Stimulated activated naive CD8-positive, alpha-beta T cell treated with anti-CD3 and anti-CD28 coated beads, Interleukin-15, amount 100 ng/mL, for 72 hours (primary cell): ENCODE measurements at regions not wholly inside any gene's neighbourhood (a gene's known extent, or its start where the extent isn't known, plus 50 kb on each side); places are given as distances from the start of the nearest gene placed in this dataset.
"Not testable (repeated sequence)": the region's sequence is repeated elsewhere in the genome, so short reads cannot be mapped to it uniquely, and the experiment has no call there.

Experiments used
- ATAC-seq: fragments of 150-1000 bp; cut with Tn5 transposase; 2 replicates; pipeline ENCODE4 v1.10.0; 2021; ENCODE audit warnings: mild to moderate bottlenecking, moderate library complexity
- DNase-seq, 2 donors: peaks; one replicate each; pipeline ENCODE4 v3.0.0; 2021 to 2022
- H3K27ac Mint-ChIP-seq, 2 donors: one replicate each; pipeline ENCODE4 v1.8.0; 2022; ENCODE audit warnings: mild to moderate bottlenecking in 2 of 2, mixed read lengths in 2 of 2, moderate library complexity in 2 of 2
- H3K27me3 Mint-ChIP-seq: one replicate; pipeline ENCODE4 v1.8.0; 2022; ENCODE audit warnings: mixed read lengths
- H3K4me1 Mint-ChIP-seq: one replicate; pipeline ENCODE4 v1.8.0; 2022; ENCODE audit warnings: mild to moderate bottlenecking, mixed read lengths
- H3K4me3 Mint-ChIP-seq, 2 donors: one replicate each; pipeline ENCODE4 v1.8.0; 2022; ENCODE audit warnings: mild to moderate bottlenecking in 2 of 2, mixed read lengths in 2 of 2, moderate library complexity in 1 of 2
- H3K9me3 Mint-ChIP-seq, 2 donors: one replicate each; pipeline ENCODE4 v1.8.0; 2022; ENCODE audit warnings: mixed read lengths in 2 of 2

DNA sequence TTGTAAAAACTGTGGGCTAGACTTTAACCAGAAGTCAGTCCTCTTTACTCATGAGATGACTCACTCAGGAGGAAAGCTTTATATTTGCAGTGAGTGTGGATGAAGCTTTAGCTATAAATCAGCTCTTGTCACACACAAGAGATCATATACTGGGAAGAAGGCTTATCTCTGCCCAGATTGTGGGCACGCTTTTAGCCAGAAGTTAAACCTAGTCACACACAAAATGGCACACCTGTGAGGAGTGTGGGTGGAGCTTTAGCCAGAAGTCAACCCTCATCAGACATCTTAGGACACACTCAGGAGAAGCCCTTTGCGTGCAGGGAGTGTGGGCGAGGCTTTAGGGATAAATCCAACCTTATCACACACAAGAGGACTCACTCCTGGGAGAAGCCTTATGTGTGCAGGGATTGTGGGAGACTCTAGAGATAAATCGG, 706.9 kb upstream of the LUZP2 start:
- peaks cover 11 to 15% of the 10 kb centered on the region in 2 donors for H3K9me3 Mint-ChIP-seq
- H3K4me1 Mint-ChIP-seq, result no peaks in the 10 kb centered on the region
- ATAC-seq (no peak), DNase-seq (no peak)
- no peak overlapping the region for H3K27ac Mint-ChIP-seq
- no peak overlapping the region for H3K4me3 Mint-ChIP-seq
- H3K27me3 Mint-ChIP-seq, result no peaks in the 10 kb centered on the region

DNA sequence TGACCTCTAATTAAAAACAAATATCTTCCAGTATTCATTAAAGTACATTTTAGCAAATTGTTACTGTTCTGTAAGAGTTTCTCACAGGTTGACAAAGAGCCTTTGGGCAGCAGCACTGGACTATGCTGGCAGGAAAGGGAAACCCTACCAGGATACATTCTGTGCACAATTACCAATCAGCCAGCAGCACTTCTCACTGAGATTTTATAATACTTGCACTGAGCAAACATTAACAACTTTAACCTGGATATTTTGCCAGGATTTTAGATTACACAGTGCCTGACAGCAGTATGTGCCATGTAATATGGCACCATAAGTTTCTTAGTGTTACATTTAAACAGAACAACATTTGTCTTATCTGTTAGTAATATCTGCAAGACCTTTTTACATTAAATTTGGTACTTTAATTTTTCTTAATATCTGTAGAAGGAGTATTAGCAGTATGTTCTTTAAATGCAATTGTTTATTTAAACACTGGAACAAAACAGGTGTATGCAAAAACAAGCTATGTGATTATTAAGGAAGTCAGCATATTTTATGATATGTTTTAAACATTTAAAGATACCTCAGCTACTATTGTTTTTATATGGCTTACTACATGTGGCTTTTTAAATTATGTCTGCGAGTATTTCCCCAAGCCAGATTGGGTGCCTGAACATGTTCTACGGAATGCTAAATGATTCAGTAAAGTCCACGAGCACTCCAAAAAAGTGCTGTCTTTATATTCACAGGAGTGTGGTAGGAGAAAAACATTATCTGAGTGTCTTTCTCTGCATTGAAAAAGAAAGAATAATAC, 699.0 kb upstream of the LUZP2 start:
- Mint-ChIP-seq H3K27ac (no peak overlapping the region), H3K27me3 (no peaks in the 10 kb centered on the region), H3K9me3 (no peaks in the 10 kb centered on the region), H3K4me1 (no peaks in the 10 kb centered on the region), H3K4me3 (no peak overlapping the region)
- ATAC-seq (no peak), DNase-seq (no peak)

DNA sequence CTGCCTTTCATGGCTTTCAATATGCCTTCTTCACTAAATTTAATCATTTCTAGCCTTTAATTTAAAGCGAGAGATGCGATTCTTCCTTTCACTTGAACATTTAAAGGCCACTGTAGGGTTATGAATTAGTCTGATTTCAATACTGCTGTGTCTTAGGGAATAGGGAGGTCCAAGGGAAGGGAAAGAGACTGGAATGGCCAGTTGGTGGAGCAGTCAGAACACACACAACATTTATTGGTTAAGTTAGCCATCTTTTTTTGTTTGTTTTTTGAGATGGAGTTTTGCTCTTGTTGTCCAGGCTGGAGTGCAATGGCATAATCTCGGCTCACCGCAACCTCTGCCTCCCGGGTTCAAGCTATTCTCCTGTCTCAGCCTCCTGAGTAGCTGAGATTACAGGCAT, 662.5 kb upstream of the LUZP2 start:
- H3K27me3 Mint-ChIP-seq, H3K4me1 Mint-ChIP-seq, ATAC-seq, DNase-seq, H3K4me3 Mint-ChIP-seq, H3K27ac Mint-ChIP-seq: not testable (repeated sequence)
- peaks cover 6 to 14% of the 10 kb centered on the region in 2 donors for H3K9me3 Mint-ChIP-seq

DNA sequence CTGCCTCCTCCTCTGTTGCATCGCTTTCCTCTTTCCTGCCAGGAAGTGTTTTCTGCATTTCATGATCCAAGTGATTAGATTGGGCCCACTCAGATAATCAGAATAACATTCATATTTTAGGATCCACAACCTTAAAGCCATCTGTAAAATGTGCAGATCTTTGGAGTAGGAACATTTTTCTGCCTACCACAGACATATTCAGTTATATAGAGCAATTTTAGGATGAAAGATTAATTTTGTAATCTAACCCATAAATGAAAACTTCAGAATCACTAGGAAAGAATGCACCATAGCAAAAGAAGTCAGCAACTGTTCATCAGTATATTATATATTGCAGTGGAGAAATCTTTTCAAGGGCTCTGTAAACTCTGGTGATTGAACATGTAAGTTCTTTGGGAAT, 659.9 kb upstream of the LUZP2 start:
- Mint-ChIP-seq H3K4me1 (no peaks in the 10 kb centered on the region), H3K27me3 (no peaks in the 10 kb centered on the region), H3K27ac (no peak overlapping the region), H3K4me3 (no peak overlapping the region), H3K9me3 (peaks cover 6 to 14% of the 10 kb centered on the region in 2 donors)
- DNase-seq, result no peak
- no peak for ATAC-seq

DNA sequence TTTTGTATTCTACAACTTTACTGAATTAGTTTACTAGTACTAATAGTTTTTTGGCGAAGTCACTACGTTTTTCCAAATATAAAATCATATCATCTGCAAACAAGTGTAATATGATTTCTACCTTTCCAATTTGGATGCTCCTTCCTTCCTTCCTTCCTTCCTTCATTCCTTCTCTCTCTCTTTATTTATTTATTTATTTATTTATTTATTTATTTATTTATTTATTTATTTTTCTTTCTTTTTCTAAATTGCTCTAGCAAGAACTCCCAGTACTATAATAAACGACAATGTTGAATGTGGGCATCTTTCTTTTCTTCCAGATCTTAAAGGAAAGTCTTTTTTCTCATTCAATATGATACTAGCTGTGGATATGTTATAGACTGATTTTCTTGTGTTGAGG, 656.0 kb upstream of the LUZP2 start:
- DNase-seq, result no peak
- ATAC-seq, result no peak
- H3K4me1 Mint-ChIP-seq, result no peaks in the 10 kb centered on the region

DNA sequence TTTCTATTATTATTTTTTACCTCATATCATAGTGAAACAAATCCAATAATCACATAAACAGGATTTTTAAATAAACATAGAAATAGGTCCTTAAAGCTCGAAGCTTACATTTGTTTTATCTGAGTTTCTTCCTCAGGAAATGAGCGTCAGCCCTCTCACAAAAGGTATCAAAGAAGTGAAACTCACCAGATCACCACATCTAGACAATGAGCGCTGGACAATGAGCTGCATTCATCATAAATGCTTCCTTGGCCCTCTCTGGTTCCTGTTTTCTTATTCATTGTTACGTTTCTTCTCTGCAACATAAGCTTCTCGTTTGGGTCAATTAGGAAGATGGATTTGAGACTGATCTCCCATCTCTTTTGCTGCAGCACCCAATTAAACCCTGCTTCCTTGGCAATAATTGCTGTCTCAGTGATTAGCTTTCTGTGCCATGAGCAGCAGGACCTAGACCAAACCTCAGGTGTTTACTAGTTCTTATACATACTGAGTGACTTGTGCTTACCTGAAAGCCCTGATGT, 649.9 kb upstream of the LUZP2 start:
- H3K27me3 Mint-ChIP-seq, result no peaks in the 10 kb centered on the region
- H3K9me3 Mint-ChIP-seq, result peaks cover 0 to 7% of the 10 kb centered on the region in 2 donors
- H3K4me1 Mint-ChIP-seq, result no peaks in the 10 kb centered on the region
- DNase-seq (no peak), ATAC-seq (no peak)
- H3K4me3 Mint-ChIP-seq, result no peak overlapping the region
- no peak overlapping the region for H3K27ac Mint-ChIP-seq

More for the DNA sequence above, 656.0 kb upstream of the LUZP2 start:
- Mint-ChIP-seq H3K27me3 (no peaks in the 10 kb centered on the region), H3K4me3 (no peak overlapping the region), H3K9me3 (peaks cover 4 to 7% of the 10 kb centered on the region in 2 donors), H3K27ac (no peak overlapping the region)

DNA sequence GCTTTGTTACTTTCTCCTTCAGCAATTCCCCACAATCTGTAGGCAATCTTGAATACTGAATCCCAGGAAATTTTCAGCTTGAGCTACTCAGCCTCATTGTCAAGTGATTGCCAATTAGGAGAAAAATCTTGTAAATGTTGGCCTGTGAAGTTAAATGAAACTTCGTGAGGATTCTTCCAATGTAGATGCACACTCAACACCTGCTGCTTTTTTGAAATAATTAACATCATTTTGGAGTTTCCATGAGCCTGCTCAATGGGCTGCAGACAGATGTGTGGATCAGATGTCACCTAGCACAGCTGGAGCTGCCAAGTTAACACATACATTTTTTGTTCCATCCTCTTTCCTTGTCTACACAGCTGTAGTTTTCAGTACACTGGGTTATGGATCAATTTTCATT, 645.6 kb upstream of the LUZP2 start:
- no peak overlapping the region for H3K27ac Mint-ChIP-seq
- DNase-seq (no peak), ATAC-seq (no peak)
- H3K4me1 Mint-ChIP-seq, result no peaks in the 10 kb centered on the region
- H3K4me3 Mint-ChIP-seq, result no peak overlapping the region
- no peaks in the 10 kb centered on the region for H3K27me3 Mint-ChIP-seq
- no peaks in the 10 kb centered on the region for H3K9me3 Mint-ChIP-seq

DNA sequence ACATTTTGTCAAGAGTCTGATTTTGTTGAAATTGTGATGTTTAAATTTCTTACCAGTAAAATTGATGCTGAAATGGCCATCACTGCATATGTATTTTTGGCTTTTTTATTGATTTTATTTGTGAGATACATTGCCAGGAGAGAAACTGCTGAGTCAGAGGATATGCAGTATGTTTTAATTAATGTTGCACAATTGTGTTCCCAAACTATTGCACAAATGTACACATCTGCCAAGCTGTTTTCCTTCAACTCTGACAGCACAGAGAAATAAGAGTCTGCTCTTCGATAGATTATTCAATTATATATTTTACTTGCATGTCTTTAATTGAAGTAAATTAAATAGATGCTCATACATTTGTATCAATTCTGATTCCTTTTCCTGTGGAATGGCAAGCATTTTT, 640.2 kb upstream of the LUZP2 start:
- Mint-ChIP-seq H3K27me3 (no peaks in the 10 kb centered on the region), H3K9me3 (no peaks in the 10 kb centered on the region), H3K4me1 (no peaks in the 10 kb centered on the region), H3K4me3 (no peak overlapping the region), H3K27ac (no peak overlapping the region)
- no peak for ATAC-seq
- no peak for DNase-seq

DNA sequence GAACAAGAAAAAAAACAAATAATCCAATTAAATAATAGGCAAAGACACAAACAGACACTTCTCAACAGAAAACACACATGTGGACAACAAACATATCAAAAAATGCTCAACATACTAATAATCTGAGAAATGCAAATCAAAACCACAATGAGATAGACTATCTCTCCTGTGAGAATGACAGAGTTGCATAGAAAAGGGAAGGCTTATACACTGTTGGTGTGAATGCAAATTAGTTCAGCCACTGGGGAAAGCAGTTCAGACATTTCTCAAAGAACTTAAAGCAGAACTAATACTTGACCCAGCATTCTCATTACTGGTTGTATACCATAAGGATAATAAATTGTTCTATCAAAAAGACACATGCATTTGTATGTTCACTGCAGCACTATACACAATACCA, 637.8 kb upstream of the LUZP2 start:
- Mint-ChIP-seq H3K27me3 (no peaks in the 10 kb centered on the region), H3K27ac (no peak overlapping the region), H3K9me3 (peaks cover 0 to 5% of the 10 kb centered on the region in 2 donors), H3K4me1 (no peaks in the 10 kb centered on the region), H3K4me3 (no peak overlapping the region)
- no peak for DNase-seq
- ATAC-seq, result no peak

DNA sequence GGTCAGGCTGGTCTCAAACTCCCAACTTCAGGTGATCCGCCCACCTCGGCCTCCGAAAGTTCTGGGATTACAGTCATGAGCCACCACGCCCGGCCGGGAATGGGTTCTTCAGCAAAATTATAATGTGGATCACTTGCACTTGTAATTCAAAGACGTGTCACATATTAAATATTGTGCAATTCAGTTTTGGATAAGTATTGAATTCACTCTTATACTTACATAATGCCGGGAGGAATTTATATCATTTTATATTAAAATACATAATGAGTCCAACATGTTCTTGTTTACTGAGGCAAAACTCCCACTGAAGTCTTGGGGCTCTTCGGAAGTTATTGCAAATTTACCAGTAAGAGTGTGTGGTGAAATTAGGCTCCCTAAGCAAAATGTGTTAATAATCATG, 635.2 kb upstream of the LUZP2 start:
- peaks cover 0 to 5% of the 10 kb centered on the region in 2 donors for H3K9me3 Mint-ChIP-seq
- H3K27ac Mint-ChIP-seq, result no peak overlapping the region
- H3K27me3 Mint-ChIP-seq, result no peaks in the 10 kb centered on the region
- H3K4me3 Mint-ChIP-seq, result no peak overlapping the region
- DNase-seq (no peak), ATAC-seq (no peak)
- no peaks in the 10 kb centered on the region for H3K4me1 Mint-ChIP-seq

DNA sequence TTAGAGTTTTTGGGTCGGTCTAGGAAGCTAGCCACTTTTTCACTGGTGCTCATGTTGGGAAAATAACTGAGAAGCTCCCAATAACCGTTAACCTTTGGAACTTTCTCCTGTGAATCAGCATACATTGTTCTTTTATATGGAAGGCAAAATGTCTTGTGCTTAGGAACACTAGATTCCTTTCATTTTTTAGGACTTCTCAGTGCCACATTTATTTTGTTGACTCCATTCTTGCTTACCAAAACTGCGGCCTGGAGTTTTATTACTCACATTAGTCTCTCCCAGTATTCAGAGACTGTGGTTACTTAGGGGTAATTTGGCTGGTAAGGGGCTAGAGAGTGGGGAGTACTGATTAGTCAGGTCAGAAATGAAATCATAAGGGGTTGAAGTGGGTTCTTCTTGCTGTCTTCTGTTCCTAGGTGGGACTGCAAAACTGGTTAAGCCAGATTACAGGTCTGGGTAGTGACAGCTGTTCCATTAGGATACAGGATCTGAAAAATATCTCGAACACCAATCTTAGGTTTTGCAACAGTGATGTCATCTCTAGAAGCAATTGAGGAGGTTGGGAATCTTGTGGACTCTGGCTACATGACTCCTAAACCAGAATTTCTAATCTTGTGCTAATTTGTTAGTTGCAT, 631.4 kb upstream of the LUZP2 start:
- Mint-ChIP-seq H3K4me1 (no peaks in the 10 kb centered on the region), H3K27ac (no peak overlapping the region), H3K27me3 (no peaks in the 10 kb centered on the region), H3K4me3 (no peak overlapping the region), H3K9me3 (peaks cover 5 to 8% of the 10 kb centered on the region in 2 donors)
- ATAC-seq, result no peak
- no peak for DNase-seq

DNA sequence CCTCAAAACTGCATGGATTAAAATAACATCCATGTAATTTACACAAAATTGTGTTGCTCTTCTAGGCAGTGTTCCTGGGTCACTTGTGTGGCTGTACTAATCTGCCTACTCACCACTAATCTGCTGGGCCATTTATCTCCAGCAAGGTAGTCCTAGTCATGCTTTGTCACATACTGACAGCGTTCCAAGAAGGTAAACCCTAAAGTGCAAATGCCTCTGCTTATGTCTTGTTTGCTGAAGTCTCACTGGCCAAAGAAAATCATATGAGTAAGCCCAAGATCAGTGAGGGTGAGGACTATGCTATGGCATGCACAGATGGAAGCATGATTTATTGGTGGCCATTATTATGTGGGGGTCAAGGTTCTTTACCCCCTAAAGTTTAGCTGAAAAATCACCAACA, 630.2 kb upstream of the LUZP2 start:
- Mint-ChIP-seq H3K4me1 (no peaks in the 10 kb centered on the region), H3K27ac (no peak overlapping the region), H3K27me3 (no peaks in the 10 kb centered on the region), H3K4me3 (no peak overlapping the region), H3K9me3 (peaks cover 13 to 20% of the 10 kb centered on the region in 2 donors)
- DNase-seq, result no peak
- no peak for ATAC-seq

DNA sequence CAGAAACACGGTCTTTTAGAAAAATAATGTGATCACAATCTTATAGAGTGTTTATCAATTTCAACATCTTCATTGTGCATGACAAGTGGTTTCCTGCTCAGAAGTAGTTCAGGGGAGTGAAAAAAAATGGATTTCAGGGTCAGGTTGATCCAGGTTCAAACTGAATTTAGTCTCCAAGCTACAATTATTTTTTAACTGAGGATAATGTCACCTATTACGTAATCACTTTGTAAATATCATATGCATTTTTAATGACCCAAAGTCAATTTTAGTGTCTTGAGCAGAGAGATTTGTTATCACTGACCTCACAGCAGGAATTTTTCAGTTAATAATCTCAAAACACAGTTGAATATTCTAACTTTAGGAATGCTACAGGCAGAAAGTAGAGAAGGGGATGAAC, 627.2 kb upstream of the LUZP2 start:
- no peak overlapping the region for H3K27ac Mint-ChIP-seq
- no peaks in the 10 kb centered on the region for H3K4me1 Mint-ChIP-seq
- no peak for ATAC-seq
- no peaks in the 10 kb centered on the region for H3K27me3 Mint-ChIP-seq
- DNase-seq, result no peak
- H3K4me3 Mint-ChIP-seq, result no peak overlapping the region
- H3K9me3 Mint-ChIP-seq, result peaks cover 13 to 17% of the 10 kb centered on the region in 2 donors

DNA sequence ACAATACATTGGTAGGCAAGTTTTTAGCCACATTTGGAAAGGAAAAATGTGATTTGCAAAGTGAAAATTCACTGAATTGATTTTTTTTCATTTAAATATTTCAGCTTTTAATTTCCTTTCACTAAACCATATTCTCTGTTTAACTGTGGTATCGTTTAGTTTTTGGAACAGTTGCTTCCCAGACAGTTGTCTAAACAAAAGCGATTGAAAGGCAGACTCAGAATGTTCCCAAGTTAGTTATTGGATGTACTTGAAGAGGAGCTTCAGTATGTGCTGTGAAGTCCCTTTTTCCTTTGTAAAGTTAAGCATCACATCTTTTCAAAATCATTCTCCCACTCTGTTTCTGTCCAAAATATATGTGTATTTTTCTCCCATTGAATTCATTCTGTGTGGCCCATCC, 623.4 kb upstream of the LUZP2 start:
- Mint-ChIP-seq H3K27me3 (no peaks in the 10 kb centered on the region), H3K27ac (no peak overlapping the region), H3K4me1 (no peaks in the 10 kb centered on the region), H3K4me3 (no peak overlapping the region), H3K9me3 (peaks cover 13 to 25% of the 10 kb centered on the region in 2 donors)
- ATAC-seq (no peak), DNase-seq (no peak)

DNA sequence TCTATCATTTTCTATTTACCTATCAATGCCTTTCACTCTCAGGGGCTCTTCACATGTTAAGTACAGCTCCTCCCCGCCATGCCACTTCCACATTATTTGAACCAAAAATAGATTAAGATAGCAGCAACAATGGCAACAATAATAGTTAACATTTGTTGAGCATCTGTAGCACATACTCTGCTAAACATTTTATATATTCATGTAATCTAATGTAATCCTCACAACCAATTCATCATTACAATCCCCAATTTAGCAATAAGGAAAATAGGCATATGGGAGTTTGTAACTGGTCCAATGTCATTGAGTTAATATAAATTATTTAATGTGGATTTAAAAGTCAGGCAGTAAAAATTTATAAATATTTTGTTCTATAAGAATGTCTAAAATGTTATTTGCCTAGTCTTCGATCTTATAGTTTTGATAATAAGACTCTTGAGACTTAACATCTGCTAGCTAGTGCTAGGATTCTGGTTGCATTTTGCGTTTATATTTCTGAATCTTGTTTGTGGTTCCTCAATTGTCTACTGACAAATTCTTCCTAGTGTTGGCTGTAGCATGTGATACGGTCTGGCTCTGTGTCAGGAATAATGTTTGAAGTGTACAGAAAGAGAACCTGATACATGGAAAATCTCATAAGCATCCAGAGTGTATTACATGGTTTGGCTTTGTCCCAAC, 621.5 kb upstream of the LUZP2 start:
- DNase-seq (no peak), ATAC-seq (no peak)
- H3K4me1 Mint-ChIP-seq, result no peaks in the 10 kb centered on the region
- H3K27me3 Mint-ChIP-seq, result no peaks in the 10 kb centered on the region
- H3K27ac Mint-ChIP-seq, result no peak overlapping the region
- H3K9me3 Mint-ChIP-seq, result peaks cover 8 to 34% of the 10 kb centered on the region in 2 donors
- H3K4me3 Mint-ChIP-seq, result no peak overlapping the region
